HTR-8/SVneo (cell line): ENCODE measurements at regions not wholly inside any gene's neighbourhood (a gene's known extent, or its start where the extent isn't known, plus 50 kb on each side); places are given as distances from the start of the nearest gene placed in this dataset.

Experiments
- DNase-seq: peaks from one replicate; pipeline ENCODE4 v3.0.0; 2011; ENCODE audit warnings: low spot score, mixed read lengths; ENCODE audit not compliant: insufficient read length
- FAIRE-seq: peaks from 2 replicates; lab custom pipeline; 2011; peaks lifted over from hg19 to GRCh38; lab: Jason Lieb, UNC

GRCh38 chr19:31166206-31166605 is 183.0 kb downstream of the TSHZ3 start:
- FAIRE-seq (no peak), DNase-seq (no peak)

GRCh38 chr19:31164791-31165251 is 184.4 kb downstream of the TSHZ3 start:
- FAIRE-seq (no peak), DNase-seq (no peak)

GRCh38 chr19:31160336-31160926 is 188.8 kb downstream of the TSHZ3 start:
- DNase-seq: no peak
- FAIRE-seq: peak; percentile 83

- DNase-seq (peak; percentile 19), FAIRE-seq (no peak)
These were observed 195.2 kb downstream of the TSHZ3 start for GRCh38 chr19:31154021-31154420.

- FAIRE-seq: no peak
- DNase-seq: no peak
These were observed 196.3 kb downstream of the TSHZ3 start for GRCh38 chr19:31152906-31153305.

GRCh38 chr19:31149441-31149941 is 199.7 kb downstream of the TSHZ3 start:
- DNase-seq: no peak
- no peak for FAIRE-seq

GRCh38 chr19:31148671-31149070 is 200.6 kb downstream of the TSHZ3 start:
- DNase-seq: no peak

GRCh38 chr19:31147234-31147633 is 202.0 kb downstream of the TSHZ3 start:
- no peak for DNase-seq
- FAIRE-seq: no peak

More at GRCh38 chr19:31148671-31149070, 200.6 kb downstream of the TSHZ3 start:
- no peak for FAIRE-seq

GRCh38 chr19:31146546-31147183 is 202.6 kb downstream of the TSHZ3 start:
- FAIRE-seq (no peak), DNase-seq (no peak)

GRCh38 chr19:31146015-31146414 is 203.2 kb downstream of the TSHZ3 start:
- DNase-seq (no peak), FAIRE-seq (no peak)

- DNase-seq (no peak), FAIRE-seq (no peak)
These were observed 204.2 kb downstream of the TSHZ3 start for GRCh38 chr19:31145007-31145406.

- FAIRE-seq (no peak), DNase-seq (no peak)
These were observed 205.0 kb downstream of the TSHZ3 start for GRCh38 chr19:31144075-31144870.

- FAIRE-seq: no peak
- DNase-seq: no peak
These were observed 207.9 kb downstream of the TSHZ3 start for GRCh38 chr19:31141301-31141700.

- DNase-seq (peak; percentile 25), FAIRE-seq (peak; percentile 66)
These were observed 208.5 kb downstream of the TSHZ3 start for GRCh38 chr19:31140717-31141116.

- no peak for DNase-seq
- no peak for FAIRE-seq
These were observed 209.2 kb downstream of the TSHZ3 start for GRCh38 chr19:31139871-31140505.

GRCh38 chr19:31138077-31138476 is 211.2 kb downstream of the TSHZ3 start:
- FAIRE-seq: no peak
- no peak for DNase-seq

- DNase-seq: no peak
- FAIRE-seq: no peak
These were observed 213.4 kb downstream of the TSHZ3 start for GRCh38 chr19:31135841-31136240.

- DNase-seq (no peak), FAIRE-seq (no peak)
These were observed 216.5 kb downstream of the TSHZ3 start for GRCh38 chr19:31132753-31133110.

GRCh38 chr19:31128291-31128690 is 220.9 kb downstream of the TSHZ3 start:
- no peak for FAIRE-seq
- DNase-seq: no peak

- DNase-seq: peak; percentile 55
These were observed 221.9 kb downstream of the TSHZ3 start for GRCh38 chr19:31127134-31127967.

More at GRCh38 chr19:31127134-31127967, 221.9 kb downstream of the TSHZ3 start:
- peak; percentile 13 for FAIRE-seq
